ENCODE measurements at regions not wholly inside any gene's neighbourhood (a gene's known extent, or its start where the extent isn't known, plus 50 kb on each side); places are given as distances from the start of the nearest gene placed in this dataset.
"Not testable (repeated sequence)": the region's sequence is repeated elsewhere in the genome, so short reads cannot be mapped to it uniquely, and the experiment has no call there.

- no peak for DNase-seq (ENCODE audit: low spot score)
Observed at GRCh38 chrX:56130031-56130430, 102.1 kb upstream of the KLF8 start.

GRCh38 chrX:56130436-56130835 is 101.7 kb upstream of the KLF8 start:
- no peak for DNase-seq (ENCODE audit: low spot score)

GRCh38 chrX:56164135-56164534 is 68.0 kb upstream of the KLF8 start:
- not testable (repeated sequence) for DNase-seq (ENCODE audit: low spot score)

Measured in AG08395 (cell line).